Fibroblast of villous mesenchyme (primary cell): ENCODE measurements at regions not wholly inside any gene's neighbourhood (a gene's known extent, or its start where the extent isn't known, plus 50 kb on each side); places are given as distances from the start of the nearest gene placed in this dataset.

ENCODE experiments used
- DNase-seq: peaks from one replicate; pipeline ENCODE4 v3.0.0-alpha.2; 2010; ENCODE audit warnings: low read depth
- H3K4me3 ChIP-seq: 2 replicates; pipeline ENCODE4 v1.5.1; 2011; ENCODE audit warnings: low read depth, mild to moderate bottlenecking, low read length
- TF ChIP-seq, protein P1 (sequence below): IDR thresholded peaks from 2 replicates; pipeline ENCODE4 v1.5.1; 2012; ENCODE audit warnings: low read depth, mild to moderate bottlenecking, low read length; ENCODE audit not compliant: insufficient read depth

DNA sequence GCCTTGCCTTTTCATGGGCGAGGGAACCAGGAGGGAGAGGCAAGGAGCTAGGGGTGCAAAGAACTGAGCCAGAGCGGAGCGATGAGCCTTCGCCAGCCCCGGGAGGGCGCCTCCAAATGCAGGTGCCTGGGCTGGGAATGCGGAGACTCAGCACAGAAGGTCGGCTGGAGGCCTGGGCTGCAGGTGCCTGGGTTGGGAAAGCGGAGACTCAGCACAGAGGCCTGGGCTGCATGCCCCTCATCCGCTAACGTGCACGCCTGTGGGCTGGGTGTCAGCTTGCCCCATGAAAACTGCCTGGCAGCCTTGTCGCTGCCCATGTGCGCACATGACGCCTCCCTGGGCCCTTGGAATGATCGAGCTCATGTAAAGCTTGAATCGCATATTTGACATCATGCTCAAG, 51.8 kb downstream of the POM121L12 start:
- DNase-seq: no peak
- H3K4me3 ChIP-seq: no peak overlapping the region
- TF ChIP-seq, protein P1, sequence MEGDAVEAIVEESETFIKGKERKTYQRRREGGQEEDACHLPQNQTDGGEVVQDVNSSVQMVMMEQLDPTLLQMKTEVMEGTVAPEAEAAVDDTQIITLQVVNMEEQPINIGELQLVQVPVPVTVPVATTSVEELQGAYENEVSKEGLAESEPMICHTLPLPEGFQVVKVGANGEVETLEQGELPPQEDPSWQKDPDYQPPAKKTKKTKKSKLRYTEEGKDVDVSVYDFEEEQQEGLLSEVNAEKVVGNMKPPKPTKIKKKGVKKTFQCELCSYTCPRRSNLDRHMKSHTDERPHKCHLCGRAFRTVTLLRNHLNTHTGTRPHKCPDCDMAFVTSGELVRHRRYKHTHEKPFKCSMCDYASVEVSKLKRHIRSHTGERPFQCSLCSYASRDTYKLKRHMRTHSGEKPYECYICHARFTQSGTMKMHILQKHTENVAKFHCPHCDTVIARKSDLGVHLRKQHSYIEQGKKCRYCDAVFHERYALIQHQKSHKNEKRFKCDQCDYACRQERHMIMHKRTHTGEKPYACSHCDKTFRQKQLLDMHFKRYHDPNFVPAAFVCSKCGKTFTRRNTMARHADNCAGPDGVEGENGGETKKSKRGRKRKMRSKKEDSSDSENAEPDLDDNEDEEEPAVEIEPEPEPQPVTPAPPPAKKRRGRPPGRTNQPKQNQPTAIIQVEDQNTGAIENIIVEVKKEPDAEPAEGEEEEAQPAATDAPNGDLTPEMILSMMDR: no peak

DNA sequence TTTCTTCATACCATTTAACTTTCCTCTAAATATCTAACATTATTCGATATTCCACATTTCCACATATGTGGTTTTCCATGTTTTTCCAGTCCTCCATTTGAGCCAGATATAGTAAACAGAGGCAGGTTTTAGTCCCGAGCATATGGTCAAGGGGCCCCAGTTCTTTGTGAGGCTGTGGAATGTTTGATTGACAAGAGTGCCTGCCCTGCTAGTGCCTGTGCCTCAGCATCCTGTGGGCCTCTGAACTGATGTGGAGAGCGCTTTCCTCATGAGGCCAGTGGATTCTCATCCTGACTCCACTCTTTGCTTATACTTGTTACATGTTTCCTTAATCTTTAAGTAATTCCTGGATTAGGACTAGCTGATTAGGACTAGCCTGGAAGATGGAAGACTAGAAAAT, 58.8 kb downstream of the POM121L12 start:
- H3K4me3 ChIP-seq: no peak overlapping the region
- DNase-seq: no peak
- TF ChIP-seq, protein P1: no peak

DNA sequence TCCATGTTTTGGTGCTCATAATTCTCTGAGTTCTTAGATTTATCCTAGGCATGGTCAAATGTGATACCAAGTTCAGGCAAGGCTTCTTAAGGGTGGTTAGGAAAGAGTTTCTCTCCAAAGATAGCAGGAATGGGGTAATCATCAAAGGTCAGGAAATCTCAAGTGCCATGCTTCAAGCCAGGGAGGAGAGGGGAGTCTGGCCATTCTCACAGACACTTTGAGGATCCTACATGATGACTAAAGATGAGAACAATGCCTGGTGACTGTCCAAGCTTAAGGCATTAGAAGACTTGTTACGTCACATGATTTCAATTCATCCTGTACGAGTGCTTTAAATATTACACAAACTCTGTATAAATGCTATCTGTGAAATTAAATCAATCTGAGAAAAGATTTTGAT, 59.4 kb downstream of the POM121L12 start:
- TF ChIP-seq, protein P1: no peak
- no peak overlapping the region for H3K4me3 ChIP-seq
- no peak for DNase-seq

DNA sequence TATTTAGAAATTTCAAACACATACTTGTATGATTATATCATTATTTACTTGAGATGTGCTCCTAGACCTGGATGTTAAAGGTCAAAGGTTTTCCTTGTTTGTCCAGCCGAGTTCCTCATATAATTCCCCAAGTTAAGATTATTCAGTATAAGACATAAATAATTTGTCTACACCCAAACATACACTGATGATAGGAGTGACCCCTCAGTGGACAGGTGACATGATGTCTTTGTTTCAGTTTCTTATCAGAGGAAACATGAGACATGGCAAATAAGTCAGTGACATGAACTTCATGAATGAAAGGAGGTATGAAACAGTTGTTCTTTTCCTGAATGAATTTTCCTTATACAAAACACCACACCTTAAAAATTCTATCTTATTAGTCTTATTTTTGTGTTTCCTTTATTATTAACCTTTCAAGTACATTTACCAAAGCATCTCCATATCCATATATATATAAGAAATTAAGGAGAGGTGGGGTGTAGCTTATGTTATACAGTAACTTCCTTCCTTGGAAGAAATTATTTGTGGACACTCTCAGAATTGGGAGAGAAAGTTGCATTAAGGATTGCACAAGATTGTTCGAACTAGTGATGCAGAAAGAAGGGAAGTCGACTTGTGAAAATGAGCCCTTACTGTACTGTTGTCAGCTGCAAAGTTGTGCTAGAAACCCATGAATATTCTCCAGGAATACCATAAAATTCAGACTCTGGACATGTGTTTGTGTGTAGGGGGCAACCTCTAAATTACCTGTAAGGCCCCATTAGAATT, 60.5 kb downstream of the POM121L12 start:
- TF ChIP-seq, protein P1: no peak
- no peak for DNase-seq
- no peak overlapping the region for H3K4me3 ChIP-seq

DNA sequence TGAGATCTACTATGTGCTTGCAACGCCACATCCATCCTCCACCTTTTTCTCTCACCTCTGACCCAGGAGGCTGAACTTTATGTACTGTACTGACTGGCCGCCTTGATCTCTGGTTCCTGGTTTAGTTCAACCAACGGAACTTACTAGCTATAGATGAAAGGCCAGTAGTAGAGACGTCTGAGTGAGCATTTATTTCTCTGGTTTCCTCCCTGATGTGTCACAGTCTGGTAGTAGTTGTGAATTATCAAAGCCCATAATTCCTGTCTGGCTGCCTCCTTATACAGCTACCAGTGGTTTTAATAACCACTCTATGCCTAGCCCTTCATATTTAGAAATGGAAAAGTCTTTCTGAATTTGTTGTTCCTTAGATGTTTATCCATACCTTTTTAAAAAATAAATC, 64.7 kb downstream of the POM121L12 start:
- H3K4me3 ChIP-seq: no peak overlapping the region
- no peak for DNase-seq
- TF ChIP-seq, protein P1: no peak

DNA sequence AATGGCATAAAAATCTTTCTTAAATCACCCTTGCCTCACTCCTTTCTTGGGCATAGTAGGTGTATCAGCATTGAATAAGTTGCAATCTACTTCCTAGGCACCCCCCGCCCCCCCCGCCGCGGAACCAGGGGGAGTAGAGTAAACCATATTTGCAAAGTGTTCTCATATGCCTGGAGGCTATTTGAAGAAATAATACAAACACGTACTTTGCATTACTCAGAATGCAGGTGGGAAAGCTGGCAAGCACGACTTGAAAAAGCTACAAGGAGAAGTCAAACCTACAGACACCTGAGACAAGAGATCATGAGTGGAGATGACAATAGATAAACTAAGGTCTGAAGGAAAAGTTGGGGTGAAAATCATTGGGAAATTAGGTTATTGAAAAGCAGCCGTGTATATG, 65.6 kb downstream of the POM121L12 start:
- no peak for DNase-seq
- H3K4me3 ChIP-seq: no peak overlapping the region
- TF ChIP-seq, protein P1: no peak

DNA sequence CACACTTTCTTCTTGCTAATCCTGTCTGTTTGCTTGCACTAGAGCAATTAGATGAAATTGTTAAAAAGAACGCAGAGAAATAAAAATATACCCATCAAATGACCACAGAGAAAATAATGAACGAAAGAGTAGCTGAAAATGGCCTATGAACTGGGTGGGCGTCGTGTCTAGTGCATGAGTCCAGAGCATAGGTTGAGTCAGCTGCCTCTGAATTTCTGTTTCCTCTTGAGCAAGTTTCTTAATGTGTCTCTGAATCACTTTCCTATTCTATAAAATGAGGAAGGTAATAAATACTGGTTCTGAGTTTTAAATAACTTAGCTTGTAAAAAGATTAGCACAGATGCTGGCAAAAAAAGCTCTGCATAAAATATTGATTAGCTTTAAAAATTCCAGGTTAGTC, 75.0 kb downstream of the POM121L12 start:
- no peak overlapping the region for H3K4me3 ChIP-seq
- no peak for DNase-seq
- TF ChIP-seq, protein P1: no peak
